ENCODE measurements at regions not wholly inside any gene's neighbourhood (a gene's known extent, or its start where the extent isn't known, plus 50 kb on each side); places are given as distances from the start of the nearest gene placed in this dataset.
A peak's percentile ranks its signal among the peaks of the same experiment; 100 is the strongest.

DNA sequence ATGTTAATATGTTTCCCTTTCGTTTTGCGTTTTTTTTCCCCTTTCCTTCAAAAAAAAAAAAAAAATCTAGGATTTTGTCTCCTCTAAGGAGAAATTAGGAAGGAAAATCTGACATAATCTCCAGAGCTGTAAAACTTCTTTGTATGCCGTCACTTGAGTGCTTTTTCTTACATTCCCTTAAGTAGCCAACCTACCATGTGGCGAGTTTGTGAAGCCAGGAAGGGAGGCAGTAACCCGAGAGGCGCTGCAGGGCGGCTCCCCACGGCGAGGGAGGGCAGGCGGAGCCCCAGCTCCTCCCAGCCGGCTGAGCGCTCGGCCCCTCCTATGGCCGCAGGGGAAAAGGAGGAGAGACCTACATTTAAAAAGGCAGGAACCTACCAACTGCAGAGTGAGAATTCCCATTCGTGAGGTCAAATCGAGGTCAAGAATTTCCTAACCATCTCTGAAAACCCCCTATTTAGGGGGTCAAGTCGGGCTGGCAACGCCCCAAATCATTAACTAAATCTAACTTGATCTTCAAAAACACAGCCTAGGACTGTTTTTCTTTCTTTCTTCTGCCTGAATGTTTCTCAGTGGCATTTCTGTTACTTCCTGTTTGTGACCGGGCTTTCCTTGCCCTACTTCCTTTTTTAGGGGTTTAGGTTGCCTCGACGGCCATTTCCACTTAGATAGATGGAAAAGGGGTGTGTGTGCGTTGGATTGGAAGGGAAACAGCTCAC is 345.1 kb upstream of the KLF3 start:
- Histone ChIP-seq H3K27ac (peak overlapping the region; percentile 68), H3K79me2 (no peaks in the 10 kb centered on the region), H3K4me3 (ENCODE audit: low read depth, low read length) (peak overlapping the region; percentile 58), H3K9ac (no peak overlapping the region), H3K4me1 (peaks cover 7% of the 10 kb centered on the region), H3K9me3 (ENCODE audit: control insufficient read depth, low read length) (no peaks in the 10 kb centered on the region), H3K36me3 (ENCODE audit: control insufficient read depth, insufficient read depth, low read length) (no peaks in the 10 kb centered on the region), H3K27me3 (ENCODE audit: control insufficient read depth, insufficient read depth, low read length) (no peaks in the 10 kb centered on the region), H3K4me2 (ENCODE audit: low read length) (peak overlapping the region; percentile 49), H2AFZ (peak overlapping the region; percentile 59)
- TF ChIP-seq, protein P1, sequence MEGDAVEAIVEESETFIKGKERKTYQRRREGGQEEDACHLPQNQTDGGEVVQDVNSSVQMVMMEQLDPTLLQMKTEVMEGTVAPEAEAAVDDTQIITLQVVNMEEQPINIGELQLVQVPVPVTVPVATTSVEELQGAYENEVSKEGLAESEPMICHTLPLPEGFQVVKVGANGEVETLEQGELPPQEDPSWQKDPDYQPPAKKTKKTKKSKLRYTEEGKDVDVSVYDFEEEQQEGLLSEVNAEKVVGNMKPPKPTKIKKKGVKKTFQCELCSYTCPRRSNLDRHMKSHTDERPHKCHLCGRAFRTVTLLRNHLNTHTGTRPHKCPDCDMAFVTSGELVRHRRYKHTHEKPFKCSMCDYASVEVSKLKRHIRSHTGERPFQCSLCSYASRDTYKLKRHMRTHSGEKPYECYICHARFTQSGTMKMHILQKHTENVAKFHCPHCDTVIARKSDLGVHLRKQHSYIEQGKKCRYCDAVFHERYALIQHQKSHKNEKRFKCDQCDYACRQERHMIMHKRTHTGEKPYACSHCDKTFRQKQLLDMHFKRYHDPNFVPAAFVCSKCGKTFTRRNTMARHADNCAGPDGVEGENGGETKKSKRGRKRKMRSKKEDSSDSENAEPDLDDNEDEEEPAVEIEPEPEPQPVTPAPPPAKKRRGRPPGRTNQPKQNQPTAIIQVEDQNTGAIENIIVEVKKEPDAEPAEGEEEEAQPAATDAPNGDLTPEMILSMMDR (IDR thresholded peaks at IDR 0.05), result no peak

DNA sequence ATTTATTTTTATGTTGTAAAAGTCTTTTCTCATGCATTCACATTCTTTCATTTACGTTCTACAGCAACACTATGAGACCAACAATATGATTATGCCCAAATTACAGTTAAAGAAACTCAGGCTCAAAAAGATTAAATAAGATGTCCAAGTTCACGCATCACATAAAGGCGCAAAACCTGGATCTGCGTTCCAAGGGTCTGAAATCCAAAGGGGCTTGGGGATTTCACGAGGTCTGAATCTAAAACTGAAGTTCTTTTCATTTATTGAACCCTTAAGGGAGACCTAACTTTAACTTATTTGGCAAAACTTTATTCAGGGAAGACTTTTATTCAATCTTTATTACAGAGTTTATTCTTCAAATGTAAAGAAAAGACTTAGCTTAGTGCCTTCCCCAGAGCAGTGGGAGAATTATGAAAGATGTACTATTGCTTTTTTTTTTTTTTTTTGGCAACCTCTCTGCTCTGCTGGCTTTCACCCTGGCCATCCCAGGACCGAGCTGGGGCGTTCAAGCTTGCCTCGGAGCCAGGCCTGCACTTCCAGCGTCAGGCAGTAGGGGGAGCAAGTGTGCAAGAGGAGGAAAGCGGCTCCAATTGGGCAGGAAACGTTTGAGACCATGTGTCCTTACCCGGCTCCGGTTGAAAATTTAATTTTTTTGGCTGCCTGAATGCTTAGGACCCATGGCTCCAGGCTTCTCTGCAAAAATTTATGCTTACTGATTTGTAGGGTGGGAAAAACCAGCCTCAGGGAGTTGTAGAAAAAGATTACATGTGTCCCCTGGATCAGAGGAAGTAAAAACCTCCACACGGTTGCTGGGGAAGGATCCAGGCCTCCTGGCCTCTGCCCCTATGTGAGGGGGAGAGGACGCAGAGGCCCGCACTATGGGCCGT is 344.3 kb upstream of the KLF3 start:
- H3K27me3 ChIP-seq (ENCODE audit: control insufficient read depth, insufficient read depth, low read length), result no peaks in the 10 kb centered on the region
- peak overlapping the region; percentile 58 for H3K4me3 ChIP-seq (ENCODE audit: low read depth, low read length)
- H3K36me3 ChIP-seq (ENCODE audit: control insufficient read depth, insufficient read depth, low read length), result no peaks in the 10 kb centered on the region
- TF ChIP-seq, protein P1 (IDR thresholded peaks at IDR 0.05), result peak; percentile 94
- H3K79me2 ChIP-seq, result no peaks in the 10 kb centered on the region
- H3K4me2 ChIP-seq (ENCODE audit: low read length), result peak overlapping the region; percentile 49
- peak overlapping the region; percentile 68 for H3K27ac ChIP-seq
- no peak overlapping the region for H3K9ac ChIP-seq
- no peaks in the 10 kb centered on the region for H3K9me3 ChIP-seq (ENCODE audit: control insufficient read depth, low read length)
- peak overlapping the region; percentile 76 for H2AFZ ChIP-seq
- H3K4me1 ChIP-seq, result peaks cover 7% of the 10 kb centered on the region

DNA sequence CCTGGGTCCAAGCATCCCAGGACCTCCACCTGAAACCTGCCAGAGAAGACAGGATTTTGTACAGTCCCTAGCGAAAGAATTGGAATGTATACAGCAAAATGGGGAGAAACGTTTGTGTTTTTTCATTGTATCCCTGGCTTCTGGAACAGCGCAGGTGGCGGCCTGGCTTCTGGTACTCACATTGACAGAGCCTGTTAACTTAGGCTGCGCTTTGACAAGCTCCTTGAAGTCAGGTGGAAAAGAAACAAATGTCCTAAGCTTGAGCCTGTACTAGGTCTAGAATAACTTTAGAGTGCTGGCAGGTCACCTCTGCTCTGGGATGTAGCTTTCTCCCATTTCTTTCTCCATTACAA is 343.7 kb upstream of the KLF3 start:
- Histone ChIP-seq H2AFZ (peak overlapping the region; percentile 76), H3K9me3 (ENCODE audit: control insufficient read depth, low read length) (no peaks in the 10 kb centered on the region), H3K4me3 (ENCODE audit: low read depth, low read length) (no peak overlapping the region), H3K9ac (no peak overlapping the region), H3K4me1 (peaks cover 7% of the 10 kb centered on the region), H3K79me2 (no peaks in the 10 kb centered on the region), H3K4me2 (ENCODE audit: low read length) (peak overlapping the region; percentile 49), H3K27me3 (ENCODE audit: control insufficient read depth, insufficient read depth, low read length) (no peaks in the 10 kb centered on the region), H3K27ac (peak overlapping the region; percentile 68), H3K36me3 (ENCODE audit: control insufficient read depth, insufficient read depth, low read length) (no peaks in the 10 kb centered on the region)
- TF ChIP-seq, protein P1 (IDR thresholded peaks at IDR 0.05), result no peak

DNA sequence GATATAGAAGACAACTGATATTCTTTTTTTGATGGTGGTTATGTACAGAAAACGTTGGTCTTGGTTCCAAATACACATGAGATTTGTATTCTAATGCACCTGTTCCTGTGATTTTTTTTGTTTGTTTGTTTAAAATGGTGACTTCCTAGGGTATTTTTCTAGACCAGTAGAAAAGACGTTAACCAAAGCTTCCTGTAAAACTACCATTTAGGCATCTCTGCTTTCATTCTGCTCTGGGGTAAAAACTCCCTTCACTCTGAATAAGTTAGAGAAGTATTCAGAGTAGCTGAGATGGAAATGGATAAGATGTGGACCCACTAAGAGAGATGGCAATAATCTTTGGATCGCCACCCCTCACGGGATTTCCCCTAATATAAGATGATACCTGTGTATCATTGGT is 343.2 kb upstream of the KLF3 start:
- H3K4me2 ChIP-seq (ENCODE audit: low read length), result no peak overlapping the region
- no peak overlapping the region for H3K4me3 ChIP-seq (ENCODE audit: low read depth, low read length)
- peaks cover 7% of the 10 kb centered on the region for H3K4me1 ChIP-seq
- H3K27ac ChIP-seq, result peak overlapping the region; percentile 68
- TF ChIP-seq, protein P1 (IDR thresholded peaks at IDR 0.05), result no peak
- H3K9ac ChIP-seq, result no peak overlapping the region
- H3K79me2 ChIP-seq, result no peaks in the 10 kb centered on the region
- peak overlapping the region; percentile 76 for H2AFZ ChIP-seq
- H3K27me3 ChIP-seq (ENCODE audit: control insufficient read depth, insufficient read depth, low read length), result no peaks in the 10 kb centered on the region
- no peaks in the 10 kb centered on the region for H3K9me3 ChIP-seq (ENCODE audit: control insufficient read depth, low read length)
- H3K36me3 ChIP-seq (ENCODE audit: control insufficient read depth, insufficient read depth, low read length), result no peaks in the 10 kb centered on the region
